ENCODE measurements at regions not wholly inside any gene's neighbourhood (a gene's known extent, or its start where the extent isn't known, plus 50 kb on each side); places are given as distances from the start of the nearest gene placed in this dataset.

DNA sequence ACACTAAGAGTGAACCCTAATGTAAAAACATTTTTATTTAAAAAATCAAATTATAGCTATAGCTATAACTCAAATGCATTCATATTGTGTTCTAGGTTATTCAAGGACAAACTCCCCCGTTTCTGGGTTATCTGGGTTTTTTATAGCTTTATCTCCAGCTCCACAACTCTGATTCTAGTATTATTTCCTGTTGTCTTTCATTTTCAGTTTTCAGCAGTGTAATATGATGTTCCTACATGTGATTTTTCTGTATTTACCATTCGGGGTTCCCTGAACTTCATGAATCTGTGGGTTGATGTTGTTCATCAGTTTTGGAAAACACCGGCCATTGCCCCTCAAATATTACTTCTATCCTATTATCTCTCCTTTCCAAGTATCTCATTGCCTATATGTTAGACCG lies 221.9 kb upstream of the FOXN3 start:
- no peak overlapping the region for H3K27ac ChIP-seq (ENCODE audit: low read depth in 2 of 2, low read length in 1 of 2)
- TF ChIP-seq RAD21 (IDR thresholded peaks at IDR 0.05; ENCODE audit: low read length): no peak
- no peak for TF ChIP-seq ZBTB33 (IDR thresholded peaks at IDR 0.05; ENCODE audit: borderline replicate concordance, low read depth)
- TF ChIP-seq YY1 (IDR thresholded peaks at IDR 0.05; ENCODE audit: low read depth): no peak
- no peak for TF ChIP-seq TAF1 (IDR thresholded peaks at IDR 0.05; ENCODE audit: borderline replicate concordance, low read depth, low read length)
- no peak for TF ChIP-seq MEF2A (IDR thresholded peaks at IDR 0.05; ENCODE audit: borderline replicate concordance, low read depth)
- TF ChIP-seq, protein P1, sequence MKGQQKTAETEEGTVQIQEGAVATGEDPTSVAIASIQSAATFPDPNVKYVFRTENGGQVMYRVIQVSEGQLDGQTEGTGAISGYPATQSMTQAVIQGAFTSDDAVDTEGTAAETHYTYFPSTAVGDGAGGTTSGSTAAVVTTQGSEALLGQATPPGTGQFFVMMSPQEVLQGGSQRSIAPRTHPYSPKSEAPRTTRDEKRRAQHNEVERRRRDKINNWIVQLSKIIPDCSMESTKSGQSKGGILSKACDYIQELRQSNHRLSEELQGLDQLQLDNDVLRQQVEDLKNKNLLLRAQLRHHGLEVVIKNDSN (IDR thresholded peaks at IDR 0.05; ENCODE audit: borderline replicate concordance, low read depth): no peak
- no peak for TF ChIP-seq NFIC (IDR thresholded peaks at IDR 0.05; ENCODE audit: borderline replicate concordance)
- TF ChIP-seq SMC3 (IDR thresholded peaks at IDR 0.05; ENCODE audit: low read depth, low read length): no peak
- no peak for TF ChIP-seq EP300 (IDR thresholded peaks at IDR 0.05; ENCODE audit: borderline replicate concordance in 1 of 2, low read depth in 1 of 2, low read length in 1 of 2)
- TF ChIP-seq NRF1 (IDR thresholded peaks at IDR 0.05; ENCODE audit: low read depth, low read length): no peak
- no peak for TF ChIP-seq RFX5 (IDR thresholded peaks at IDR 0.05; ENCODE audit: low read length)
- TF ChIP-seq EZH2phosphoT487 (IDR thresholded peaks at IDR 0.05; ENCODE audit: borderline replicate concordance, low read depth): no peak
- TF ChIP-seq FOXM1 (IDR thresholded peaks at IDR 0.05; ENCODE audit: low read depth): no peak
- no peak for TF ChIP-seq GATA2 (CRISPR knock-in tag; IDR thresholded peaks at IDR 0.05)
- no peak overlapping the region for H3K9ac ChIP-seq
- no peaks in the 10 kb centered on the region for H3K27me3 ChIP-seq (ENCODE audit: insufficient read depth)
- no peak overlapping the region for H2AFZ ChIP-seq (ENCODE audit: low read depth)
- no peaks in the 10 kb centered on the region for H4K20me1 ChIP-seq (ENCODE audit: insufficient read depth)
- DNase-seq: no peak
- ChIA-PET CTCF (interaction anchor here (0.7 kb wide), 1 partner anchor 401 kb away, joined by 3 read pairs; no protein-coding TSS in a partner anchor), POLR2A (no interaction called here)
- no peaks in the 10 kb centered on the region for H3K9me2 ChIP-seq
- no peaks in the 10 kb centered on the region for H3K9me3 ChIP-seq
- WGBS (ENCODE audit: low lambda C conversion rate): 53% methylated on average over 4 of the region's 4 CpGs
- H3K36me3 ChIP-seq (replicated peaks in 1 of 2; ENCODE audit: control insufficient read depth in 1 of 2, insufficient read depth in 2 of 2, low read length in 1 of 2): no peaks in the 10 kb centered on the region
- H3K79me2 ChIP-seq (ENCODE audit: insufficient read depth): no peaks in the 10 kb centered on the region
- no peaks in the 10 kb centered on the region for H3F3A ChIP-seq (replicated peaks; ENCODE audit: insufficient read depth)
- no peaks in the 10 kb centered on the region for H3K4me1 ChIP-seq (ENCODE audit: control insufficient read depth in 1 of 2, insufficient read depth in 2 of 2, low read depth in 1 of 2, low read length in 1 of 2)
- H3K4me3 ChIP-seq (ENCODE audit: low read depth in 2 of 2, low read length in 1 of 2): no peak overlapping the region
- H3K4me2 ChIP-seq: no peak overlapping the region

- no peak for TF ChIP-seq NFIC (IDR thresholded peaks at IDR 0.05; ENCODE audit: borderline replicate concordance)
- no peak overlapping the region for H3K27ac ChIP-seq (ENCODE audit: low read depth in 2 of 2, low read length in 1 of 2)
- H3K36me3 ChIP-seq (replicated peaks in 1 of 2; ENCODE audit: control insufficient read depth in 1 of 2, insufficient read depth in 2 of 2, low read length in 1 of 2): no peaks in the 10 kb centered on the region
- no peak overlapping the region for H3K4me3 ChIP-seq (ENCODE audit: low read depth in 2 of 2, low read length in 1 of 2)
- WGBS (ENCODE audit: low lambda C conversion rate): 66% methylated on average over 2 of the region's 2 CpGs
- H3K4me1 ChIP-seq (ENCODE audit: control insufficient read depth in 1 of 2, insufficient read depth in 2 of 2, low read depth in 1 of 2, low read length in 1 of 2): no peaks in the 10 kb centered on the region
- CTCF ChIA-PET: no interaction called here
- no peaks in the 10 kb centered on the region for H3K27me3 ChIP-seq (ENCODE audit: insufficient read depth)
- no peak overlapping the region for H2AFZ ChIP-seq (ENCODE audit: low read depth)
- H3F3A ChIP-seq (replicated peaks; ENCODE audit: insufficient read depth): no peaks in the 10 kb centered on the region
- H3K9me2 ChIP-seq: no peaks in the 10 kb centered on the region
- no peaks in the 10 kb centered on the region for H3K79me2 ChIP-seq (ENCODE audit: insufficient read depth)
- no peak overlapping the region for H3K9ac ChIP-seq
- POLR2A ChIA-PET: no interaction called here
- no peaks in the 10 kb centered on the region for H3K9me3 ChIP-seq
- H3K4me2 ChIP-seq: no peak overlapping the region
- no peaks in the 10 kb centered on the region for H4K20me1 ChIP-seq (ENCODE audit: insufficient read depth)
- no peak for DNase-seq
Observed at GRCh38 chr14:89637581-89637980, 220.5 kb upstream of the FOXN3 start.
